Embryonic facial prominence (tissue), 1 donor: ENCODE measurements at regions not wholly inside any gene's neighbourhood (a gene's known extent, or its start where the extent isn't known, plus 50 kb on each side); places are given as distances from the start of the nearest gene placed in this dataset.
A peak's percentile ranks its signal among the peaks of the same experiment; 100 is the strongest.

Experiments
- DNase-seq: peaks from one replicate; pipeline ENCODE4 v3.0.0-alpha.2; 2016; ENCODE audit errors: extremely low spot score

DNA sequence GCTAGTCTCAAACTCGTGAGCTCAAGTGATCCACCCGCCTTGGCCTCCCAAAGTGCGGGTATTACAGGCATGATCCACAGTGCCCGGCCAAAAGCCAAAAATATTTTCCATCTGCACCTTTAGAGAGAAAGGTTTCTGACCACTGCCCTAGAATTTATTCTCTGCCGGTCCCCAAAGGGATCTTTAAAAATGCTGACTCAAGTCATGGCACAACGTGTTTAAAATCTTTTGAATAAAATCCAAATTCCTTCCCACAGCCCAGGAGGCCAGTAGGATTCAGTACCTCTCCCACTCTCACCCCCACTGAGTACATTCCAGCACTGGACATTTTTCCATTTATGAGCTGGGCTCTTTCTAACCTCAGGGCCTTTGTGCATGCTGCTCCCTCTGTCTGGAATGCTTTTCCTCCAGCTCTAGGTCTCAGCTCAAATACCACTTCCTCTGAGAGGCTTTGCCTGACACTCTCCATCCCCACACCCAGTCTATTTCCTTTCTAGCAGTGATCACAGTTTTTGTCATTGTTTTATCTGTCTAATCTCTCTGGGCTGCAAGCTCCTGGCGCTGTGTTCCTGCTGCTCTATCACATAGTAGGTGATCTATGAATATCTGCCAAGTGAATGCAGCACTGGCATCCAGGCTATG is 502.9 kb downstream of the SHQ1 start:
- DNase-seq, result no peak

GRCh38 chr3:72344647-72345046 is 503.6 kb downstream of the SHQ1 start:
- no peak for DNase-seq

DNA sequence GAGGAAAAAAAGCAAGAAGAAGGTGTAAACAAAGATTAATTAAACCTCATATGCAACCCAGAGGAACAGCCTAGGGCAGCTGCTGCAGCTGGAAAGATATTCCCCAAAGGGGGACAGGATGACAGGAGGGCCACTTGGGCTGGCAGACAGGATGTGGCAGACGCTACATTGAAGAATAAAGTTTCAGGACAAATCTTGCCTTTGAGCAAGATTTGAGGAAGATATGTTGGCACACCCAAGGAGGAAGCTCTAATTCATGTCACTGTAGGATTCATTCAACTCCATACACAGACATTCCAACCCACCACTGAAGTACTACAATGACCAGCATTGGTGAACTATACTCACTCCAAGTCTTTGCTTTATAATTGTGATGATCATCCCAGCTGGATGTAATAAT is 504.0 kb downstream of the SHQ1 start:
- DNase-seq, result no peak

GRCh38 chr3:72343078-72343477 is 505.2 kb downstream of the SHQ1 start:
- DNase-seq, result no peak

- no peak for DNase-seq
Measured at GRCh38 chr3:72342450-72342849, 505.8 kb downstream of the SHQ1 start.

GRCh38 chr3:72341920-72342319 is 506.3 kb downstream of the SHQ1 start:
- DNase-seq, result no peak

DNA sequence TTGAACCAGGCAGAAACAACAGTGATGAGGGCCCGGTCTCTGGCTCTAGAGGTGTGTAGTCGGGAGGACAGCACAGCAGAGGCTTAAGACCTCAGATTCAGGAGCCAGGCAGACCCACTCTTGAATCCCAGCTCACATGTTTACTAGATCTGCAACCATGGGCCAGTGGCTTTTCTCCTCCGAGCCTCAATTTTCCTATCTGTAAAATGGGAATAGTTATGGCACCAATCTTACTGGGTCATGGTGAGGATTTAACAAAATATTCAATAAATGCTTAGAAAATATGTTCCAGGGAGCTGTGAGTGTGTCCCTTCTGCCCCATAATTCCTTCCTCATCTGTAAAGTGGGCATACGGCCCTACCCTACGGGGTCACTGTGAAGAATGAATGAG is 506.9 kb downstream of the SHQ1 start:
- no peak for DNase-seq

DNA sequence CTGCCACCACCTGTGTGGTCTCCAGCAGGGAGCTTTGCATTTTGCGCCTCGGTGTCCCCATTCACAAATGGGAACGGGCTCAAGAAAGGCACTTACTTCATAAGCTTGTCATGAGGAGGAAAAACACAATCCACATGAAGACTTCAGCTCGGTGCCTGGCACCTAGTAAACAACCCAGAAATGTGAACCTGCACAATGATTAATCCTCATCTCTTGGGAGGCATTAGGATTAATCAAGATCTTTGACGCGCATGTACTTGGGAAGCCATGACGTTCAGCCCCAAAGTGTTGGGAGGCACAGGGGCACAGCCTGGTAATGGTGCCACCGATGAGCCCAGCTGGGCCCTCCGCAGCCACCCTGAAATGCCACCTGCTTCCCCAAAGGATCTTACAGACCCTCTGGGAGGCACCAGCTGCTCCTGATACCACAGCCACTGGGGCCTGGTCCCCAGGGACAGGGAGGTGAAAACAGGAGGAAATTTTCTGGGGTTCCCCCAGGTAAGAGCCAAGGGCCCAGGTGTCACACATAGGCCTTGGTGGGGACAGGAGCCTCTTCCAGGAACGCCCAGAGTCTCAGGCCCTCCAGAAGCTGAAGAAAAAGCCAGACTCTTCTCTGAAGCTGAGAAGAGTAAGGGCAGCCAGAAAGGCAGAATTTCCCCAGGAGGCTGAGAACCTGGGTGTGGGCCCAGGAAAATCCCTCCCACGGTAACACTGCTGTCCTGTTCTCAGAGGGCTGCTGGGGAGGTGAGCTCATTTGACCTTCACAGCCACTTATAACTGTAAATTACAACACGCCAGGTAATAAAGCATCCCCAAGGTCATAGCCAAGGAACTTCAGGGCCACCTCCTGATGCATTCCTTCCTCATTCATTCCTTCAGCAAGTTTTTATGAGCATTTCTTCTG is 507.5 kb downstream of the SHQ1 start:
- DNase-seq, result no peak

DNA sequence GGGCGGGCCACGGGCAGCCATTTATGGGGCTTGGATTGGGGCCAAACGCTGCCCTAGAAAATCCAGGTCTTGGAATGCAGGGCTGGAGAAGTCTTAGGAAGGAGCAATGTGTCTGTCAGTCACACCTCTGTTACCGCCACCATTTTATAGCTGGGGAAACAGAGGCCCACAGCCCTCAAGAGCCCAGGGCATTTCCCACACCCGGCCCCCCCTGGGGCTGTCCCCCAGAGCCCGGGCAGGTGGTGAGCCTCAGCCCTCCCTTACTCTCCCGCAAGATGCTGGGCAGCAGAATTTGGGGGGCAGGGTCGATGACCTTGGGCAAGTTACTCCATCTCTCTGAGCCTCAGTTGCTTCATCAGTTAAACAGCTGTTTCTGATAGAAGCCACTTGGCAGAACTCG is 508.2 kb downstream of the SHQ1 start:
- DNase-seq, result no peak

GRCh38 chr3:72339670-72340030 is 508.6 kb downstream of the SHQ1 start:
- no peak for DNase-seq

GRCh38 chr3:72338942-72339669 is 509.1 kb downstream of the SHQ1 start:
- DNase-seq, result no peak

DNA sequence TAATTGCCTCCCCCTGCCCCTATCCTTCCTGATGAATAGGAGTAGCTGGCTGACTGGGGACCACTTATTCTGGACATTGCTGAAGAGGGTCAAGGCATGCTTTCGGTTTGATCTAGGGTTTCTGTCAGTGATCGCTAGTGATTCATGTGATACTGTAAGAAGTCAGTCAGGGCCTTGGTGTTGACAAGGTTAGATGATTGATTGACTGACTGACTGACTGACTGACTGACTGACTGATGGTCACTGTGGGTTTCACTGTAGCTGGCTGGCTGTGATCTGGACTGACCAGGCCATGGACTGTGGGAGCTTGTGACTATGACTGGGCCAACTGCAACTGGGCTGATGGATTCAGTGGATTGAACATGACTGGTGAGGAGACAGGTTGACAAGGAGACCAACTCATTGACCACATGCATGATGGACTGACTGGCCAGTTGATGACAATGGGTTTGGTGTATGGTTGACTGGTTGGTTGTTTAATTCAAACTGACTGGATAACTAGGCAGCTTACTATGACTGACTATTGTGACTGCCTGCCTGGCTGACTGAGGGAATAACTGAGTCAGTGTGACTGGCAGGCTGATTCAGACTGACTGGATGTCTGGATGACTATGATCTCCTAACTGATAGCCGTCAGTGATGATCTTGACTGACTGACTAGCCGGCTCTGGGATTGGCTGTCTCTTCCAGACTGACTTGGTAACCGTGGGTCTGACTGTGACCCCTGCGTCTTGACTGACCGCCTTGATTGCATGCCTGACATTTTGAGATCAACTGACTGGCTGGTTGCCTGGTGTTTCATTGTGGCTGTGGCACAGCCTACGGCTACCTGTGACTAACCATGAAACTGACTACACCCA is 509.9 kb downstream of the SHQ1 start:
- DNase-seq, result no peak

GRCh38 chr3:72337480-72337855 is 510.8 kb downstream of the SHQ1 start:
- no peak for DNase-seq

GRCh38 chr3:72336821-72337479 is 511.3 kb downstream of the SHQ1 start:
- DNase-seq, result peak; percentile 68

DNA sequence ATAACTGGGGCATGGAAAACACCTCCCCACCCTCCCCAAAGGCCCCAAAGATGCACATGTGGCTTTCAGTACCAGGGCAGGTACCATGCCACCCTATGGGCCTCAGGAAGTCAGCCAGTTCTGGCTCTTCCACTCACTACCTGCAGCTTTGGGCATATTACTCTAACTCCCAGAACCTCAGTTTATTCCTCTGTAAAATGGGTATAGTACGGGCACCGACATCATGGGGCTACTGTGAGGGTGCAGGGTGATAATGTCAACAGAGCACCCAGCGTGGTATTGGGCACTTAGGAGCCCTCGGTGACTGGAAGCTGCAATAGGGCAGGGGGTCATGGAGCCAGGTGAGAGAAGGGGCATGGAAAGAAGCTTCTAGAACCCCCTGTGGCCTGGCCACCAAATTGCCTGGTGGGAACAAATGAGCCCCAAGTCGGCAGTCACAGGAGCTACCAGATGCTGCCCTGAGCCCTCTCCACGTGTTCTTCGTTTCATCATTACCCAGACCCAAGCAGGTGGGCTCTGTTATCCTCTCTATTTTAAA is 512.1 kb downstream of the SHQ1 start:
- no peak for DNase-seq

GRCh38 chr3:72335458-72336095 is 512.7 kb downstream of the SHQ1 start:
- DNase-seq, result no peak

DNA sequence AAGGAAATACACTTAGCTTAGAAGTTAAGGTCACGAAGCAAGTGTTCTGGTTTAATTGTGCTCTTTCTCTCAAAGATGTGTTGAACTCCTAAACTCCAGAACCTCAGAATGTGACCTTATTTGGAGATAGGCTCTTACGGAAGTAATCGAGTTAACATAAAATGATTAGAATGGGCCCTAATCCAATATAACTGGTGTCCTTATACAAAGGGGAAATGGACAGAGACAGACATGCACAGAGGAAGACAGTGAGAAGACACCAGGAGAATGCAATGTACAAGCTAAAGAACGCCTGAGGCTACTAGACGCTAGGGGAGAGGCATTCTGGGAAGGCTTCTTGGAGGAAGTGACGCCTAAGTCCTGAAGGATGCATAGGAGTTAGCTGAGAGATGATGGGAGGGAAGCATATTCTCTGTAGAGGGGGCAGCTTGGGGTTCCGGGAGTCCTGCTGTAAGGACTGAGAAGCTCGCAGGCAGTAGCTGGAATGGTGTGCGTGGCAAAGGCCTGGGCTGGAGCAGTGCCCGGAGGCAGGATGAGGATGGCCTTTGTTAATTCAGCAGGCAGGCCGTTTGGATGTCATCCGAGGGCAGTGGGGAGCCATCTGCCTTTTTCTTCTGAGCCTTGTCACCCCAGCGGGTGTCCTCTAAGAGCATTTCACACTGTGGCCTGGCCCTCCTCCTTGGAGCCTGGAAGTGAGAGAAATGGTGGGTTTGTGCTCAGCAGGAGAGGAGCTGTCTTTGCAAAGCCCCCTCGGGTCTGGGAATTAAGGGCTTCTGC is 513.4 kb downstream of the SHQ1 start:
- DNase-seq, result no peak

DNA sequence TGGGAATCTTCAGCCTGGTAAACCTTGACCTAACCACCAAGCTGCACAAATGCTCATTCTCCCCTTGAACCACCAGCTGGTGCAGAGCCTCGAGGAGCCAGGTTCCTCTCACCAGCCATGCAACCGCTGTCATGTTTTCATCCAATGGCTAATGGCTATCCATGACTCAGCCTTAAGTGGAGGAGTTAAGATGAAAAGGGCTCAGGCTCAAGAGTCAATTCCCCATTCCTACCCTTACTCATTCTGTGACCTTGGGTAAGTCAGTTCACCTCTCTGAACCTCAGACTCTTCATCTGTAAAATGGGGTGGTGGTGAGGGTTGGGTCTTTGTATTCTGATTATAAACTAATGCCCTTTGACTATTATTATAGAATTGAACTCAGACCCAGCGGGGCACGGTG is 515.6 kb downstream of the SHQ1 start:
- no peak for DNase-seq

DNA sequence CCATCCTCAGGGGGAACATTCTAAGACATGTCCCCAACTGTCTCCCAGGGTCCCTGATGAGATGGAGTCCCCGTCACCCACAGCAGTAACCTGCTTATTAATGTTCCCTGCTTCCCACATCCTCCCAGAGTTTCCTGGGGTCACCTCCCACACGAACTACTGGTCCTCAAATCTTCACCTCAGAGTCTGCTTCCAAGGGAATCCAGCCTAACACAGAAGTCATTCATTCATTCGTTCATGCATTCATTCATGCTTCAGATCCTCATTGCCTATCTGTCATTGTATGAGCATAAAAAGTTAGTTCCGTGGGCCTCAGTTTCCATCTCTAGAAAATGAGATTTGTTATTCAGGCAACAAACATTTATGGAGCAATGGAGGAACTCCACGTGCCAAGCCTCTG is 516.2 kb downstream of the SHQ1 start:
- DNase-seq, result no peak

- DNase-seq, result no peak
Measured at GRCh38 chr3:72331076-72331475, 517.2 kb downstream of the SHQ1 start.
